ENCODE measurements at regions not wholly inside any gene's neighbourhood (a gene's known extent, or its start where the extent isn't known, plus 50 kb on each side); places are given as distances from the start of the nearest gene placed in this dataset.

- no peak for TF ChIP-seq PRDM10 (tag by site-specific recombination; IDR thresholded peaks at IDR 0.05)
- no peak for TF ChIP-seq ZNF169 (tag by site-specific recombination; IDR thresholded peaks at IDR 0.05)
- no peak for TF ChIP-seq ZSCAN30 (tag by site-specific recombination; IDR thresholded peaks at IDR 0.05)
- TF ChIP-seq ZNF610 (tag by site-specific recombination; IDR thresholded peaks at IDR 0.05; ENCODE audit: borderline replicate concordance): no peak
- TF ChIP-seq ZNF530 (tag by site-specific recombination; IDR thresholded peaks at IDR 0.05; ENCODE audit: low read depth): no peak
- TF ChIP-seq SP3 (tag by site-specific recombination; IDR thresholded peaks at IDR 0.05): no peak
- TF ChIP-seq TSHZ1 (tag by site-specific recombination; IDR thresholded peaks at IDR 0.05; ENCODE audit: borderline replicate concordance): no peak
- TF ChIP-seq HOXD13 (CRISPR knock-in tag; IDR thresholded peaks at IDR 0.05; ENCODE audit: borderline replicate concordance): no peak
These were observed 808.9 kb upstream of the SEL1L start (continued) for GRCh38 chr14:82342596-82342995.

- CTCF ChIA-PET: no interaction called here
- no peak overlapping the region for H3K4me3 ChIP-seq (ENCODE audit: low read depth, low read length)
- no peaks in the 10 kb centered on the region for H3K36me3 ChIP-seq (ENCODE audit: control insufficient read depth in 2 of 2, insufficient read depth in 1 of 2, low read length in 2 of 2)
- H3K9me3 ChIP-seq (ENCODE audit: control insufficient read depth, insufficient read depth, low read depth, low read length): no peaks in the 10 kb centered on the region
- POLR2A ChIA-PET: interaction anchor here (1.0 kb wide), 1 partner anchor 38 kb away, joined by 3 read pairs; no protein-coding TSS in a partner anchor
- no peak for TF ChIP-seq ZNF555 (tag by site-specific recombination; conservative IDR thresholded peaks at IDR 0.05)
- no peak overlapping the region for H3K27ac ChIP-seq (ENCODE audit: extremely low read depth, low read depth, low read length)
- no peaks in the 10 kb centered on the region for H3K4me1 ChIP-seq (ENCODE audit: control insufficient read depth, insufficient read depth, low read length)
These were observed 811.5 kb upstream of the SEL1L start for GRCh38 chr14:82345184-82345583.

- Histone ChIP-seq H3K4me1 (ENCODE audit: control insufficient read depth, insufficient read depth, low read length) (no peaks in the 10 kb centered on the region), H3K27ac (ENCODE audit: extremely low read depth, low read depth, low read length) (no peak overlapping the region), H3K9me3 (ENCODE audit: control insufficient read depth, insufficient read depth, low read depth, low read length) (no peaks in the 10 kb centered on the region), H3K4me3 (ENCODE audit: low read depth, low read length) (no peak overlapping the region), H3K36me3 (ENCODE audit: control insufficient read depth in 2 of 2, insufficient read depth in 1 of 2, low read length in 2 of 2) (no peaks in the 10 kb centered on the region)
- CTCF ChIA-PET: no interaction called here
- POLR2A ChIA-PET: no interaction called here
- TF ChIP-seq IKZF3 (tag by site-specific recombination; IDR thresholded peaks at IDR 0.05) (no peak), ZNF366 (tag by site-specific recombination; conservative IDR thresholded peaks at IDR 0.05) (no peak), PRDM4 (tag by site-specific recombination; IDR thresholded peaks at IDR 0.05) (no peak), ZBTB17 (tag by site-specific recombination; IDR thresholded peaks at IDR 0.05) (no peak), ZNF398 (tag by site-specific recombination; IDR thresholded peaks at IDR 0.05) (no peak), ZBTB8A (tag by site-specific recombination; IDR thresholded peaks at IDR 0.05) (no peak), TCF7L2 (IDR thresholded peaks at IDR 0.05; ENCODE audit: borderline replicate concordance, low read depth, low read length) (no peak), GFI1B (tag by site-specific recombination; IDR thresholded peaks at IDR 0.05) (no peak), OSR2 (tag by site-specific recombination; IDR thresholded peaks at IDR 0.05) (no peak), ELK4 (IDR thresholded peaks at IDR 0.05; ENCODE audit: borderline replicate concordance, low read depth, low read length) (no peak), ZNF24 (tag by site-specific recombination; IDR thresholded peaks at IDR 0.05) (no peak), MEIS1 (CRISPR knock-in tag; IDR thresholded peaks at IDR 0.05; ENCODE audit: borderline replicate concordance) (no peak), ZNF621 (tag by site-specific recombination; IDR thresholded peaks at IDR 0.05) (no peak)
These were observed 820.5 kb upstream of the SEL1L start for GRCh38 chr14:82354126-82354525.
